ENCODE measurements at regions not wholly inside any gene's neighbourhood (a gene's known extent, or its start where the extent isn't known, plus 50 kb on each side); places are given as distances from the start of the nearest gene placed in this dataset.

DNA sequence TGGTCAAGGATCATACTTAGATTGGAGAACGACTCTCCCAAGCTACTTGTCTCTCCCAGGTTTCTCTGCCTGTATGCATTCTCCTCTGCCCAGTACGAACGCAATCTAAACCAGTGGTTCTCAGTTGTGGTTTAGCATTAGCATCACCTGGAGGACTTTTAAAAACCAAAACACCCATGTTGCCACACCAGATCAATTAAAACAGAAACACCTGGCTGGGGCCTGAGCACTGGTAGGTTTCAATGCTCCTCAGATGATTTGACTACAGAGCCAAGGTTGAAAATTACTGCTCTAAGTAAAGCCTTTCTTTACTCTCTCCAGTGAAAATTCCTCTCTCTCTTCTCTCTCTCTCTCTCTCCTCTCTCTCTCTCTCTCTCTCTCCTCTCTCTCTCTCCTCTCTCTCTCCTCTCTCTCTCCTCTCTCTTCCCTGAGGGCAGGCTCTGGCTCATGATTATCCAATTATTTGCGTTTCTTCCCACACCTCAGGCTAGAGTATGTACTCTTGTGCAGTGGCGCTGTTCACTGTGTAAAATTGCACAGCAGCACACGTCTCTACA is 153.7 kb upstream of the FGF13 start:
- Histone ChIP-seq H2BK5ac (ENCODE audit: insufficient read length, low read length) (no peak overlapping the region), H2BK12ac (ENCODE audit: insufficient read length, low read depth, low read length) (no peak overlapping the region)
- WGBS (ENCODE audit: extremely low coverage, insufficient read length, low lambda C conversion rate), result no CpG with 5 or more reads among the region's 6 CpGs

More for the DNA sequence above, 153.7 kb upstream of the FGF13 start:
- no peaks in the 10 kb centered on the region for H3K23me2 ChIP-seq (ENCODE audit: insufficient read length, low read depth, low read length, poor library complexity, severe bottlenecking)
- H2BK120ac ChIP-seq (ENCODE audit: low read depth, low read length, poor library complexity, severe bottlenecking), result no peak overlapping the region
- H4K20me1 ChIP-seq (ENCODE audit: control insufficient read depth, insufficient read depth, insufficient read length), result no peaks in the 10 kb centered on the region
- Mint-ChIP-seq H3K4me3 (no peak overlapping the region), H3K4me1 (peaks cover 0 to 3% of the 10 kb centered on the region in 2 experiments; a peak in 1 of 4 replicates), H3K9me3 (peaks cover 0 to 37% of the 10 kb centered on the region in 2 experiments; a peak in 2 of 5 replicates), H3K27me3 (ENCODE audit: low read depth) (peaks cover 3% of the 10 kb centered on the region), H3K27ac (0 out of 7 replicates have a peak overlapping the region, but pooled peaks of 1 of the 3 experiments have one; percentile 16), H3K36me3 (ENCODE audit: insufficient read depth in 1 of 3, low read depth in 3 of 3) (no peaks in the 10 kb centered on the region)
- no peak overlapping the region for H2AK5ac ChIP-seq (ENCODE audit: insufficient read length, low read length)
- H2AFZ ChIP-seq (ENCODE audit: low read length), result no peak overlapping the region
- H3K79me2 ChIP-seq (ENCODE audit: insufficient read depth, low read length), result no peaks in the 10 kb centered on the region
- no peak for DNase-seq
- no peak overlapping the region for H3K18ac ChIP-seq (ENCODE audit: insufficient read length, low read depth, low read length)
- H3K56ac ChIP-seq (ENCODE audit: insufficient read length, low read depth, low read length), result no peak overlapping the region
- no peaks in the 10 kb centered on the region for H3K4me1 ChIP-seq (ENCODE audit: insufficient read depth, low read length)
- no peak overlapping the region for H3T11ph ChIP-seq (ENCODE audit: low read length)
- no peaks in the 10 kb centered on the region; the same call in 1 of the 2 replicates for H3K27me3 ChIP-seq (ENCODE audit: insufficient read depth, low read length)
- H4K5ac ChIP-seq (ENCODE audit: insufficient read length, low read depth, low read length), result no peak overlapping the region
- no peak overlapping the region for H3K4me2 ChIP-seq (ENCODE audit: insufficient read depth, insufficient read length, low read length)
- TF ChIP-seq, protein P1, sequence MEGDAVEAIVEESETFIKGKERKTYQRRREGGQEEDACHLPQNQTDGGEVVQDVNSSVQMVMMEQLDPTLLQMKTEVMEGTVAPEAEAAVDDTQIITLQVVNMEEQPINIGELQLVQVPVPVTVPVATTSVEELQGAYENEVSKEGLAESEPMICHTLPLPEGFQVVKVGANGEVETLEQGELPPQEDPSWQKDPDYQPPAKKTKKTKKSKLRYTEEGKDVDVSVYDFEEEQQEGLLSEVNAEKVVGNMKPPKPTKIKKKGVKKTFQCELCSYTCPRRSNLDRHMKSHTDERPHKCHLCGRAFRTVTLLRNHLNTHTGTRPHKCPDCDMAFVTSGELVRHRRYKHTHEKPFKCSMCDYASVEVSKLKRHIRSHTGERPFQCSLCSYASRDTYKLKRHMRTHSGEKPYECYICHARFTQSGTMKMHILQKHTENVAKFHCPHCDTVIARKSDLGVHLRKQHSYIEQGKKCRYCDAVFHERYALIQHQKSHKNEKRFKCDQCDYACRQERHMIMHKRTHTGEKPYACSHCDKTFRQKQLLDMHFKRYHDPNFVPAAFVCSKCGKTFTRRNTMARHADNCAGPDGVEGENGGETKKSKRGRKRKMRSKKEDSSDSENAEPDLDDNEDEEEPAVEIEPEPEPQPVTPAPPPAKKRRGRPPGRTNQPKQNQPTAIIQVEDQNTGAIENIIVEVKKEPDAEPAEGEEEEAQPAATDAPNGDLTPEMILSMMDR (conservative IDR thresholded peaks at IDR 0.05), result no peak
- no peak overlapping the region for H3K4ac ChIP-seq (ENCODE audit: low read depth, low read length)
- H3K14ac ChIP-seq (ENCODE audit: insufficient read depth, low read length), result no peak overlapping the region
- H3K79me1 ChIP-seq (ENCODE audit: insufficient read depth, low read depth, low read length, poor library complexity, severe bottlenecking), result no peaks in the 10 kb centered on the region
- H2BK20ac ChIP-seq (ENCODE audit: low read depth, low read length, poor library complexity, severe bottlenecking), result no peak overlapping the region
- H2BK15ac ChIP-seq (ENCODE audit: low read depth, low read length), result no peak overlapping the region
- H3K9ac ChIP-seq (ENCODE audit: extremely low read depth, insufficient read length, low read length), result no peak overlapping the region
- no peak overlapping the region for H4K91ac ChIP-seq (ENCODE audit: insufficient read length, low read depth, low read length)
- H3K27ac ChIP-seq (ENCODE audit: insufficient read length, low read depth, low read length), result no peak overlapping the region
- H3K9me3 ChIP-seq (ENCODE audit: control insufficient read depth, low read depth, low read length), result no peaks in the 10 kb centered on the region
- H4K8ac ChIP-seq (replicated peaks; ENCODE audit: insufficient read length, low read depth, low read length), result no peak overlapping the region
- no peak overlapping the region for H3K23ac ChIP-seq (ENCODE audit: insufficient read length, low read depth, low read length)
